GM12865 (cell line): ENCODE measurements at regions not wholly inside any gene's neighbourhood (a gene's known extent, or its start where the extent isn't known, plus 50 kb on each side); places are given as distances from the start of the nearest gene placed in this dataset.

Source experiments
- DNase-seq: peaks from one replicate; pipeline ENCODE4 v3.0.0; 2010; ENCODE audit warnings: low read depth
- H3K4me3 ChIP-seq: 2 replicates; pipeline ENCODE4 v1.5.1; 2011; ENCODE audit warnings: mild to moderate bottlenecking, low read depth, low read length, control low read depth
- CTCF ChIP-seq: IDR thresholded peaks from 2 replicates; pipeline ENCODE4 v1.5.1; 2011; ENCODE audit warnings: low read length, control low read depth, low read depth, inconsistent platforms; ENCODE audit not compliant: insufficient read depth; ENCODE audit errors: missing control alignments

- no peak overlapping the region for H3K4me3 ChIP-seq
- no peak for DNase-seq
- TF ChIP-seq CTCF = no peak
Observed at GRCh38 chr12:43109631-43110345, 442.2 kb downstream of the ADAMTS20 start.

- no peak for TF ChIP-seq CTCF
- no peak for DNase-seq
- no peak overlapping the region for H3K4me3 ChIP-seq
Observed at GRCh38 chr12:43108656-43109055, 443.3 kb downstream of the ADAMTS20 start.

- H3K4me3 ChIP-seq = no peak overlapping the region
- no peak for DNase-seq
Observed at GRCh38 chr12:43107026-43107775, 444.8 kb downstream of the ADAMTS20 start.

GRCh38 chr12:43106355-43106754, 445.6 kb downstream of the ADAMTS20 start:
- H3K4me3 ChIP-seq = no peak overlapping the region
- DNase-seq = no peak
- no peak for TF ChIP-seq CTCF

More at GRCh38 chr12:43107026-43107775, 444.8 kb downstream of the ADAMTS20 start:
- no peak for TF ChIP-seq CTCF

GRCh38 chr12:43105426-43105981, 446.5 kb downstream of the ADAMTS20 start:
- H3K4me3 ChIP-seq = no peak overlapping the region
- no peak for TF ChIP-seq CTCF
- DNase-seq = no peak

GRCh38 chr12:43104494-43104893, 447.5 kb downstream of the ADAMTS20 start:
- TF ChIP-seq CTCF = no peak
- no peak for DNase-seq
- no peak overlapping the region for H3K4me3 ChIP-seq
